T-cell (primary cell): ENCODE measurements at regions not wholly inside any gene's neighbourhood (a gene's known extent, or its start where the extent isn't known, plus 50 kb on each side); places are given as distances from the start of the nearest gene placed in this dataset.

Source experiments
- ATAC-seq, 4 experiments: fragments of 200-7000 bp in 3 of 4; fragments of 150-1000 bp in 1 of 4; cut with Tn5 transposase; replicated peaks in 1 of 4; 1 replicate in 3 of 4; 2 replicates in 1 of 4; pipeline ENCODE4 v1.10.0; 2021; ENCODE audit warnings: moderate library complexity in 3 of 4, mild to moderate bottlenecking in 2 of 4, moderate number of reproducible peaks in 1 of 4
- CTCF ChIA-PET, 2 donors: fragments of 300-600 bp; sonication (Branson Sonifier 250); formaldehyde crosslinking; loops; one replicate each; lab custom pipeline; 2022; ENCODE audit warnings: antibody characterized with exemption in 2 of 2; lab: Charles Lee
- POLR2A ChIA-PET, 2 donors: fragments of 300-600 bp; sonication (Branson Sonifier 250); formaldehyde crosslinking; loops; one replicate each; lab custom pipeline; 2022; ENCODE audit warnings: antibody characterized with exemption in 2 of 2; lab: Charles Lee
- DNase-seq, 35 experiments: peaks; one replicate each; pipeline versions ENCODE4 v3.0.0 to v3.0.0-alpha.2; 2013 to 2023
- H3K27ac ChIP-seq: one replicate; pipeline ENCODE4 v1.5.1; 2013; ENCODE audit warnings: low read length
- H3K27me3 ChIP-seq, 2 experiments: replicated peaks in 1 of 2; 1 replicate in 1 of 2; 2 replicates in 1 of 2; pipeline versions ENCODE4 v1.6.1 to v1.7.0; 2013; ENCODE audit warnings: low read length in 1 of 2, mixed read lengths in 1 of 2; ENCODE audit not compliant: control insufficient read depth in 2 of 2, insufficient read depth in 2 of 2; ENCODE audit errors: extremely low read depth in 1 of 2
- H3K36me3 ChIP-seq, 2 donors: 1 replicate in 1 of 2; 2 replicates in 1 of 2; pipeline versions ENCODE4 v1.6.1 to v1.7.0; 2013; ENCODE audit warnings: low read length in 1 of 2; ENCODE audit not compliant: control insufficient read depth in 2 of 2, insufficient read depth in 1 of 2; ENCODE audit errors: extremely low read depth in 1 of 2
- H3K4me1 ChIP-seq, 2 experiments: 1 replicate in 1 of 2; 2 replicates in 1 of 2; pipeline versions ENCODE4 v1.6.1 to v1.7.0; 2013; ENCODE audit warnings: low read length in 2 of 2, mixed read lengths in 1 of 2; ENCODE audit not compliant: insufficient read depth in 2 of 2, control insufficient read depth in 1 of 2; ENCODE audit errors: extremely low read depth in 1 of 2
- H3K4me3 ChIP-seq, 2 donors: 1 replicate in 1 of 2; 2 replicates in 1 of 2; pipeline versions ENCODE4 v1.5.1 to v1.7.0; 2013; ENCODE audit warnings: mild to moderate bottlenecking in 2 of 2, low read length in 1 of 2, moderate library complexity in 1 of 2; ENCODE audit not compliant: control insufficient read depth in 1 of 2; ENCODE audit errors: extremely low read depth in 1 of 2
- H3K9me3 ChIP-seq: 2 replicates; pipeline ENCODE4 v1.7.0; 2013
- H3K27ac Mint-ChIP-seq, 2 donors: one replicate each; pipeline ENCODE4 v1.8.0; 2020 to 2021; ENCODE audit warnings: mild to moderate bottlenecking in 2 of 2, mixed read lengths in 2 of 2
- H3K27me3 Mint-ChIP-seq, 2 donors: one replicate each; pipeline ENCODE4 v1.8.0; 2021 to 2022; ENCODE audit warnings: mixed read lengths in 2 of 2
- H3K36me3 Mint-ChIP-seq: one replicate; pipeline ENCODE4 v1.8.0; 2021; ENCODE audit warnings: mixed read lengths
- H3K4me1 Mint-ChIP-seq, 3 donors: one replicate each; pipeline ENCODE4 v1.8.0; 2020 to 2022; ENCODE audit warnings: mixed read lengths in 3 of 3, mild to moderate bottlenecking in 1 of 3
- H3K4me3 Mint-ChIP-seq, 3 donors: one replicate each; pipeline ENCODE4 v1.8.0; 2020 to 2022; ENCODE audit warnings: mild to moderate bottlenecking in 3 of 3, mixed read lengths in 3 of 3, moderate library complexity in 3 of 3
- H3K9me3 Mint-ChIP-seq, 3 donors: one replicate each; pipeline ENCODE4 v1.8.0; 2020 to 2022; ENCODE audit warnings: mixed read lengths in 3 of 3
- WGBS: methylation state at CpG from one replicate; pipeline ENCODE4 v1.1.5; 2013; ENCODE audit warnings: missing lambda C conversion rate; ENCODE audit not compliant: insufficient coverage; 5-methylcytosine and 5-hydroxymethylcytosine counted together

DNA sequence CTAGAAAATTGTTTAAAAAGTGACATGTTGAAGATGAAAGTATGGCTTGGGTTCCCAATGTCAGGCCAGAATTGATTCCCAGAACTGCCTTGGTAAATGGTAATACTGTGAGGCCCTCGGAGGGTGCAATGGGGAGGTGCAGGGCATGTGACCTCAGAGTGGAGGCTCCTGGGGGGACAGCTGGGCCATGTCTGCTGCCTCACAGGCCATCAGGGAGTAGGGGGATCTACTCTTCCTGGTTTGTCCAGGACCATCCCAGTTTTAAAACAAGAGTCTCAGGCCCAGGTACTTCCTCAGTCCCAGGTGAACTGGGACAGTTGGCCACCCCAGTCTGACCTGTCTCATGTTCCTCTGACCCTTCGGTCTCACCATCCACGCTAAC, 55.3 kb upstream of the SNX9 start:
- peak overlapping the region; percentile 65 to 77 for H3K27ac Mint-ChIP-seq
- H3K4me3 ChIP-seq: no peak overlapping the region
- peaks cover 0 to 4% of the 10 kb centered on the region in 2 donors for H3K27me3 Mint-ChIP-seq
- H3K4me1 ChIP-seq: peaks cover 38 to 47% of the 10 kb centered on the region in 2 experiments
- no peaks in the 10 kb centered on the region for H3K9me3 Mint-ChIP-seq
- H3K4me1 Mint-ChIP-seq: peaks cover 51 to 61% (median 58%) of the 10 kb centered on the region in 3 donors
- H3K36me3 ChIP-seq: no peaks in the 10 kb centered on the region
- no peak for ATAC-seq
- peak overlapping the region in 1 of 3 donors; percentile 44 for H3K4me3 Mint-ChIP-seq
- H3K27ac ChIP-seq: peak overlapping the region; percentile 11
- DNase-seq: no peak
- WGBS: no CpG with 5 or more reads among the region's 3 CpGs
- ChIA-PET CTCF (no interaction called here), POLR2A (no interaction called here)
- H3K9me3 ChIP-seq: no peaks in the 10 kb centered on the region
- no peaks in the 10 kb centered on the region for H3K36me3 Mint-ChIP-seq
- H3K27me3 ChIP-seq: peaks cover 0 to 2% of the 10 kb centered on the region in 2 experiments

DNA sequence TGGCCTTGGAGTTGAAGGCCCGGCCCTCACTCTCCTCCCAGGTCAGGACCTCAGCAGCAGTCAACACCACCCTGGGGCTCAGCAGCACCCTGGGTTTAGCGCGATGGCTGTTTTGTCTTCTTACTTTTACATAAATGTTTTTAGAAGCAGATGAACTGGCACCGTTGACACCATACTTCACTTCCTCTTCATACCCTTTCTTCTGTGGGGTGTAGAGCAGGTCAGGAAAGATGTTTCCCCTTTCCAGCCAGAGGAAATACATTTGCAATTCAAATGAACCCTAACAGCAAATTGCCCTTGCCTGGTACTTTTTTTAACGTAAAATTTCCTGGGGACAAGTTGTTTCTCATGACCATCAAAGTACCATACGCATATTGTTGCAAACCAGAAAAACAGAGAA, 54.7 kb upstream of the SNX9 start:
- peak overlapping the region in 1 of 3 donors; percentile 44 for H3K4me3 Mint-ChIP-seq
- Histone ChIP-seq H3K4me1 (peaks cover 33 to 42% of the 10 kb centered on the region in 2 experiments), H3K27me3 (peaks cover 0 to 4% of the 10 kb centered on the region in 2 experiments), H3K9me3 (no peaks in the 10 kb centered on the region), H3K4me3 (no peak overlapping the region), H3K27ac (peak overlapping the region; percentile 11), H3K36me3 (no peaks in the 10 kb centered on the region)
- WGBS: 41% methylated on average over 4 of the region's 6 CpGs
- H3K36me3 Mint-ChIP-seq: no peaks in the 10 kb centered on the region
- ATAC-seq (no peak), DNase-seq (peak in 3 of 35 experiments; percentile 37 to 52 (median 48))
- peak overlapping the region; percentile 65 to 77 for H3K27ac Mint-ChIP-seq
- ChIA-PET CTCF (no interaction called here), POLR2A (no interaction called here)
- peaks cover 52 to 59% (median 53%) of the 10 kb centered on the region in 3 donors for H3K4me1 Mint-ChIP-seq
- H3K9me3 Mint-ChIP-seq: no peaks in the 10 kb centered on the region
- H3K27me3 Mint-ChIP-seq: peaks cover 0 to 4% of the 10 kb centered on the region in 2 donors

GRCh38 chr6:157768863-157769551, 54.0 kb upstream of the SNX9 start:
- ChIA-PET POLR2A (interaction anchor here in 1 of 2 donors (0.6 kb wide), 1 partner anchor 127 kb away, joined by 3 read pairs; no protein-coding TSS in a partner anchor), CTCF (no interaction called here)
- Histone ChIP-seq H3K36me3 (no peaks in the 10 kb centered on the region), H3K27me3 (peaks cover 0 to 11% of the 10 kb centered on the region in 2 experiments), H3K27ac (no peak overlapping the region), H3K4me3 (no peak overlapping the region), H3K4me1 (peaks cover 26 to 35% of the 10 kb centered on the region in 2 experiments), H3K9me3 (no peaks in the 10 kb centered on the region)
- peaks cover 53 to 59% (median 53%) of the 10 kb centered on the region in 3 donors for H3K4me1 Mint-ChIP-seq
- peaks cover 0 to 9% of the 10 kb centered on the region in 2 donors for H3K27me3 Mint-ChIP-seq
- H3K4me3 Mint-ChIP-seq: peak overlapping the region in 1 of 3 donors; percentile 44
- H3K27ac Mint-ChIP-seq: peak overlapping the region; percentile 13 to 70
- ATAC-seq: no peak
- DNase-seq: peak in 12 of 35 experiments; percentile 20 to 68 (median 34)
- H3K36me3 Mint-ChIP-seq: no peaks in the 10 kb centered on the region
- no peaks in the 10 kb centered on the region for H3K9me3 Mint-ChIP-seq
- 47% methylated on average over 9 of the region's 13 CpGs for WGBS

DNA sequence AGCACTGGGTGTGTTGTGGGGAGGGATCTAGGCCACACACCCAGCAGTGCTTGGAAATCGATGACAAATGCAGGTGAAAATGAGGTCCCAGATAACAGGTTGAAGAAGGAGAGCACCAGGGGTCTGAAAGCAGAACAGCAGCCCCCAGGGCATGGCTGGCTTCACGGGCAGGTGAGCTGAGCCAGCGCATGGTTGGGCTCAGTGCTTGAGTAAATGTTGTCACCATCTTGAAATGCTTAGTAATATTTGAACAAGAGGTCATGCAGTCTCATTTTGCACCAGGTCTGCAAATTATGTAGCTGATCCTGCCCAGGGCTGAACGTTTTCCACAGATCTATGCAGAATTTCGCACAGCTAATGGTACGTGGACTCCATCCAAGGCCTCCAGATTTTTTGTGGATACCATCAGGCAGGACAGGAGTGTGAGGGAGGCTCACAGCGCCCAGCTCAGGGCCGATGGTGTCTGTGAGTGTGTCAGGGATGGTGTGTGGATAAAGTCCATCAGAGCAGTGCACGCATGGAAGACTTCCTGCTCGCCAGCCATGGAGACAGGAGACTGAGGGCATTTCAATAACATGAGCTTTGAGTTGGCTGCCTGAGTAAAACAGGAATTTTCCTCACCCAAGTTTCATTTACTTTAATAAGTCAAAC, 53.1 kb upstream of the SNX9 start:
- Histone ChIP-seq H3K27ac (no peak overlapping the region), H3K4me1 (peaks cover 19 to 27% of the 10 kb centered on the region in 2 experiments), H3K9me3 (no peaks in the 10 kb centered on the region), H3K36me3 (no peaks in the 10 kb centered on the region), H3K4me3 (no peak overlapping the region), H3K27me3 (peaks cover 0 to 13% of the 10 kb centered on the region in 2 experiments)
- ATAC-seq (no peak), DNase-seq (no peak)
- Mint-ChIP-seq H3K27ac (no peak overlapping the region), H3K27me3 (peaks cover 0 to 9% of the 10 kb centered on the region in 2 donors), H3K4me1 (peaks cover 44 to 54% (median 53%) of the 10 kb centered on the region in 3 donors), H3K4me3 (no peak overlapping the region), H3K9me3 (no peaks in the 10 kb centered on the region), H3K36me3 (no peaks in the 10 kb centered on the region)
- ChIA-PET POLR2A (no interaction called here), CTCF (interaction anchor here (0.6 to 0.8 kb wide), 2 partner anchors 104 to 1143 kb away, joined by 3 to 10 read pairs; no protein-coding TSS in a partner anchor)
- WGBS: 85% methylated on average over 8 of the region's 10 CpGs

GRCh38 chr6:157770946-157771345, 52.1 kb upstream of the SNX9 start:
- Mint-ChIP-seq H3K4me1 (peaks cover 38 to 49% (median 47%) of the 10 kb centered on the region in 3 donors), H3K9me3 (no peaks in the 10 kb centered on the region), H3K36me3 (no peaks in the 10 kb centered on the region), H3K27ac (no peak overlapping the region), H3K27me3 (peaks cover 0 to 9% of the 10 kb centered on the region in 2 donors), H3K4me3 (no peak overlapping the region)
- no peak overlapping the region for H3K4me3 ChIP-seq
- ChIA-PET CTCF (interaction anchor here in 1 of 2 donors (0.8 kb wide), 1 partner anchor 103 kb away, joined by 3 read pairs; no protein-coding TSS in a partner anchor), POLR2A (interaction anchor here in 1 of 2 donors (0.6 to 0.7 kb wide), 2 partner anchors 78 to 92 kb away, joined by 3 read pairs; no protein-coding TSS in a partner anchor)
- H3K4me1 ChIP-seq: peaks cover 17 to 24% of the 10 kb centered on the region in 2 experiments
- ATAC-seq (no peak), DNase-seq (no peak)
- no peak overlapping the region for H3K27ac ChIP-seq
- H3K9me3 ChIP-seq: no peaks in the 10 kb centered on the region
- H3K27me3 ChIP-seq: peaks cover 0 to 13% of the 10 kb centered on the region in 2 experiments
- H3K36me3 ChIP-seq: no peaks in the 10 kb centered on the region
- no CpG with 5 or more reads among the region's 1 CpG for WGBS

- Histone ChIP-seq H3K4me1 (peaks cover 16 to 19% of the 10 kb centered on the region in 2 experiments), H3K36me3 (no peaks in the 10 kb centered on the region), H3K4me3 (no peak overlapping the region), H3K27ac (no peak overlapping the region), H3K9me3 (no peaks in the 10 kb centered on the region), H3K27me3 (peaks cover 0 to 13% of the 10 kb centered on the region in 2 experiments)
- ChIA-PET CTCF (interaction anchor here (0.5 to 0.8 kb wide), 2 partner anchors 16 to 98 kb away, joined by 3 to 5 read pairs; no protein-coding TSS in a partner anchor), POLR2A (no interaction called here)
- Mint-ChIP-seq H3K36me3 (no peaks in the 10 kb centered on the region), H3K27ac (no peak overlapping the region), H3K4me1 (peaks cover 24 to 46% (median 35%) of the 10 kb centered on the region in 3 donors), H3K27me3 (peaks cover 0 to 9% of the 10 kb centered on the region in 2 donors), H3K4me3 (no peak overlapping the region), H3K9me3 (no peaks in the 10 kb centered on the region)
- DNase-seq: no peak
- WGBS: 70% methylated on average over 2 of the region's 10 CpGs
- no peak for ATAC-seq
Measured at GRCh38 chr6:157772820-157773219, 50.2 kb upstream of the SNX9 start.
